Fibroblast of lung (primary cell): ENCODE measurements at regions not wholly inside any gene's neighbourhood (a gene's known extent, or its start where the extent isn't known, plus 50 kb on each side); places are given as distances from the start of the nearest gene placed in this dataset.

ENCODE experiments used
- CTCF ChIP-seq, 2 donors: IDR thresholded peaks in 1 of 2; conservative IDR thresholded peaks in 1 of 2; 1 replicate in 1 of 2; 2 replicates in 1 of 2; pipeline ENCODE4 v1.5.1; 2011 to 2012; ENCODE audit warnings: low read length in 2 of 2, control low read depth in 1 of 2, inconsistent platforms in 1 of 2, low read depth in 1 of 2, mild to moderate bottlenecking in 1 of 2
- EZH2 ChIP-seq: IDR thresholded peaks from 2 replicates; pipeline ENCODE4 v1.5.1; 2012; ENCODE audit warnings: low read length, control low read depth, mild to moderate bottlenecking; ENCODE audit errors: missing control alignments

- TF ChIP-seq CTCF (conservative IDR thresholded peaks at IDR 0.05 in 1 of 2, IDR thresholded peaks at IDR 0.05 in 1 of 2; ENCODE audit: low read depth in 1 of 2, low read length in 2 of 2) (no peak), EZH2 (no peak)
Measured at GRCh38 chr2:7766088-7766722, 849.0 kb downstream of the RNF144A start.
